Liver (tissue), 3 donors: ENCODE measurements at regions not wholly inside any gene's neighbourhood (a gene's known extent, or its start where the extent isn't known, plus 50 kb on each side); places are given as distances from the start of the nearest gene placed in this dataset.

Experiments
- ATF3 ChIP-seq: IDR thresholded peaks from 2 replicates; pipeline ENCODE4 v1.6.1; 2016; ENCODE audit warnings: antibody characterized with exemption
- CTCF ChIP-seq: fragments of 150-350 bp; IDR thresholded peaks from 2 replicates; pipeline ENCODE4 v1.5.1; 2017; ENCODE audit warnings: improper control_type of control experiment, low read depth, low read length; ENCODE audit not compliant: missing input control
- GABPA ChIP-seq, 2 donors: IDR thresholded peaks in 1 of 2; conservative IDR thresholded peaks in 1 of 2; 2 replicates each; pipeline ENCODE4 v1.6.1; 2016; ENCODE audit warnings: antibody characterized with exemption in 2 of 2, mild to moderate bottlenecking in 1 of 2, moderate library complexity in 1 of 2
- JUND ChIP-seq, 2 donors: IDR thresholded peaks; 2 replicates each; pipeline ENCODE4 v1.6.1; 2016; ENCODE audit warnings: antibody characterized with exemption in 2 of 2
- MAX ChIP-seq: IDR thresholded peaks from 2 replicates; pipeline ENCODE4 v1.6.1; 2016; ENCODE audit warnings: antibody characterized with exemption
- RAD21 ChIP-seq, 2 donors: IDR thresholded peaks; 2 replicates each; pipeline ENCODE4 v1.6.1; 2016; ENCODE audit warnings: antibody characterized with exemption in 2 of 2, mild to moderate bottlenecking in 2 of 2
- REST ChIP-seq: IDR thresholded peaks from 2 replicates; pipeline ENCODE4 v1.6.1; 2016; ENCODE audit warnings: antibody characterized with exemption, mild to moderate bottlenecking
- SP1 ChIP-seq: IDR thresholded peaks from 2 replicates; pipeline ENCODE4 v1.6.1; 2018; ENCODE audit warnings: antibody characterized with exemption, mild to moderate bottlenecking
- TAF1 ChIP-seq: conservative IDR thresholded peaks from 2 replicates; pipeline ENCODE4 v1.6.1; 2016; ENCODE audit warnings: antibody characterized with exemption, mild to moderate bottlenecking
- YY1 ChIP-seq: IDR thresholded peaks from 2 replicates; pipeline ENCODE4 v1.6.1; 2016; ENCODE audit warnings: antibody characterized with exemption, mild to moderate bottlenecking
- ZBTB33 ChIP-seq: IDR thresholded peaks from 2 replicates; pipeline ENCODE4 v1.6.1; 2016; ENCODE audit warnings: antibody characterized with exemption
- donor health status: healthy.
- donor health status: healthy.

- no peak for TF ChIP-seq CTCF
- no peak for TF ChIP-seq ATF3
- TF ChIP-seq JUND (IDR thresholded peaks at IDR 0.05), result no peak
- TF ChIP-seq SP1, result no peak
- TF ChIP-seq REST, result no peak
- no peak for TF ChIP-seq MAX
- TF ChIP-seq TAF1, result no peak
- no peak for TF ChIP-seq ZBTB33
- no peak for TF ChIP-seq GABPA (IDR thresholded peaks at IDR 0.05 in 1 of 2, conservative IDR thresholded peaks at IDR 0.05 in 1 of 2)
- TF ChIP-seq YY1, result no peak
- TF ChIP-seq RAD21 (IDR thresholded peaks at IDR 0.05), result no peak
Measured at GRCh38 chr13:97125810-97126738, 96.1 kb upstream of the MBNL2 start.
